HCT116 (cell line): ENCODE measurements at regions not wholly inside any gene's neighbourhood (a gene's known extent, or its start where the extent isn't known, plus 50 kb on each side); places are given as distances from the start of the nearest gene placed in this dataset.

ENCODE experiments used
- CBX3 ChIP-seq: IDR thresholded peaks from 2 replicates; pipeline ENCODE4 v1.6.1; 2012; ENCODE audit warnings: low read depth
- CEBPB ChIP-seq: IDR thresholded peaks from 2 replicates; pipeline ENCODE4 v1.6.1; 2012; ENCODE audit warnings: low read depth
- EGR1 ChIP-seq: IDR thresholded peaks from 2 replicates; pipeline ENCODE4 v1.6.1; 2012; ENCODE audit warnings: low read depth
- EZH2 ChIP-seq: fragments of 200-600 bp; sonication (generic); IDR thresholded peaks from 2 replicates; pipeline ENCODE4 v1.6.1; 2017; ENCODE audit warnings: antibody characterized with exemption, mixed run types
- EZH2phosphoT487 ChIP-seq: fragments of 200-600 bp; IDR thresholded peaks from 2 replicates; pipeline ENCODE4 v1.6.1; 2018; ENCODE audit warnings: antibody characterized with exemption, borderline replicate concordance
- JUND ChIP-seq: IDR thresholded peaks from 2 replicates; pipeline ENCODE4 v1.6.1; 2012
- POLR2A ChIP-seq: IDR thresholded peaks from 2 replicates; pipeline ENCODE4 v1.7.0; 2011; ENCODE audit warnings: borderline replicate concordance; ENCODE audit not compliant: insufficient read depth, insufficient read length; ENCODE audit errors: extremely low read depth
- POLR2AphosphoS5 ChIP-seq: IDR thresholded peaks from 2 replicates; pipeline ENCODE4 v1.6.1; 2011; ENCODE audit warnings: mild to moderate bottlenecking, low read depth, low read length, moderate library complexity
- SIN3A ChIP-seq: IDR thresholded peaks from 2 replicates; pipeline ENCODE4 v1.6.1; 2012; ENCODE audit warnings: low read depth
- SP1 ChIP-seq: IDR thresholded peaks from 2 replicates; pipeline ENCODE4 v1.6.1; 2012; ENCODE audit warnings: low read depth
- TCF7L2 ChIP-seq: IDR thresholded peaks from 2 replicates; pipeline ENCODE4 v1.7.0; 2011; ENCODE audit warnings: borderline replicate concordance, inconsistent platforms; ENCODE audit not compliant: insufficient read depth, insufficient read length; ENCODE audit errors: extremely low read depth
- TF ChIP-seq, protein P1 (sequence below), 3 experiments: fragments of 200-600 bp in 1 of 3; sonication (generic) in 1 of 3; IDR thresholded peaks in 2 of 3; conservative IDR thresholded peaks in 1 of 3; 2 replicates each; pipeline ENCODE4 v1.5.1; 2012 to 2017; ENCODE audit warnings: low read depth in 2 of 3, low read length in 2 of 3, antibody characterized with exemption in 1 of 3, borderline replicate concordance in 1 of 3, control low read depth in 1 of 3, mild to moderate bottlenecking in 1 of 3, mixed read lengths in 1 of 3, mixed run types in 1 of 3, moderate library complexity in 1 of 3; ENCODE audit not compliant: insufficient read depth in 1 of 3
- TF ChIP-seq, protein P2 (sequence below): IDR thresholded peaks from 2 replicates; pipeline ENCODE4 v1.6.1; 2012
- TF ChIP-seq, protein P3 (sequence below): IDR thresholded peaks from 2 replicates; pipeline ENCODE4 v1.6.1; 2012; ENCODE audit warnings: low read depth

DNA sequence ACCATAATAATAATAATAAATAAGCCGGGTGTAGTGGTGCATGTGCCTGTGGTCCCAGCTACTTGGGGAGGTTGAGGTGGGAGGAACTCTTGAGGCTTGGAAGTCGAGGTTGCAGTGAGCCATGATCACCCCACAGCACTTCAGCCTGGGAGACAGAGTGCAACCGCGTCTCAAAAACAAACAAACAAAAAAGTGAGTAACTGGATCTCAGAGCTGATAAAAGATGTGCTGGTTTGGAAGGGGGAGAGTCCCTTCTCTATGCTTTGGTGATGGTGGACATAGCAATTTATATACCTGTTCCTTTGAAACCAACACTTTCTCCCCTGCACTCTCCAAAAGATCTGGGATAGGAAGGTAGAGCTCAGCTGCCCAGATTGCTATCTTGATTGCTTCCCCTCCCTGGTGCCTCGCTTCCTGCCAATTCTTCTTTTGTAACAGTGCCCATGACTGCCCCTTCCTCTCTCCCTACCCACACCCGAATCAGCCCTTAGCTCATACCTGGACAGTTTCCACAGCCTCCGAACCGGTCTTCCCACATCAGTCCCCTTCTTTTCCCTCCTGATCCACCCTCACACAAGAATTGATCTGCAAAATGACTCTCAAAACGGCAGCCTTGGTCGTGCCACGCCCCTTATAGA, 55.1 kb upstream of the UBE2E1 start:
- no peak for TF ChIP-seq EZH2
- TF ChIP-seq, protein P1, sequence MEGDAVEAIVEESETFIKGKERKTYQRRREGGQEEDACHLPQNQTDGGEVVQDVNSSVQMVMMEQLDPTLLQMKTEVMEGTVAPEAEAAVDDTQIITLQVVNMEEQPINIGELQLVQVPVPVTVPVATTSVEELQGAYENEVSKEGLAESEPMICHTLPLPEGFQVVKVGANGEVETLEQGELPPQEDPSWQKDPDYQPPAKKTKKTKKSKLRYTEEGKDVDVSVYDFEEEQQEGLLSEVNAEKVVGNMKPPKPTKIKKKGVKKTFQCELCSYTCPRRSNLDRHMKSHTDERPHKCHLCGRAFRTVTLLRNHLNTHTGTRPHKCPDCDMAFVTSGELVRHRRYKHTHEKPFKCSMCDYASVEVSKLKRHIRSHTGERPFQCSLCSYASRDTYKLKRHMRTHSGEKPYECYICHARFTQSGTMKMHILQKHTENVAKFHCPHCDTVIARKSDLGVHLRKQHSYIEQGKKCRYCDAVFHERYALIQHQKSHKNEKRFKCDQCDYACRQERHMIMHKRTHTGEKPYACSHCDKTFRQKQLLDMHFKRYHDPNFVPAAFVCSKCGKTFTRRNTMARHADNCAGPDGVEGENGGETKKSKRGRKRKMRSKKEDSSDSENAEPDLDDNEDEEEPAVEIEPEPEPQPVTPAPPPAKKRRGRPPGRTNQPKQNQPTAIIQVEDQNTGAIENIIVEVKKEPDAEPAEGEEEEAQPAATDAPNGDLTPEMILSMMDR (IDR thresholded peaks at IDR 0.05 in 2 of 3, conservative IDR thresholded peaks at IDR 0.05 in 1 of 3; ENCODE audit: borderline replicate concordance in 1 of 3, insufficient read depth in 1 of 3, low read depth in 2 of 3, low read length in 2 of 3): no peak
- TF ChIP-seq SIN3A: no peak
- TF ChIP-seq POLR2A: no peak
- no peak for TF ChIP-seq POLR2AphosphoS5
- TF ChIP-seq, protein P2, sequence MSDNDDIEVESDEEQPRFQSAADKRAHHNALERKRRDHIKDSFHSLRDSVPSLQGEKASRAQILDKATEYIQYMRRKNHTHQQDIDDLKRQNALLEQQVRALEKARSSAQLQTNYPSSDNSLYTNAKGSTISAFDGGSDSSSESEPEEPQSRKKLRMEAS: no peak
- TF ChIP-seq JUND: no peak
- TF ChIP-seq, protein P3, sequence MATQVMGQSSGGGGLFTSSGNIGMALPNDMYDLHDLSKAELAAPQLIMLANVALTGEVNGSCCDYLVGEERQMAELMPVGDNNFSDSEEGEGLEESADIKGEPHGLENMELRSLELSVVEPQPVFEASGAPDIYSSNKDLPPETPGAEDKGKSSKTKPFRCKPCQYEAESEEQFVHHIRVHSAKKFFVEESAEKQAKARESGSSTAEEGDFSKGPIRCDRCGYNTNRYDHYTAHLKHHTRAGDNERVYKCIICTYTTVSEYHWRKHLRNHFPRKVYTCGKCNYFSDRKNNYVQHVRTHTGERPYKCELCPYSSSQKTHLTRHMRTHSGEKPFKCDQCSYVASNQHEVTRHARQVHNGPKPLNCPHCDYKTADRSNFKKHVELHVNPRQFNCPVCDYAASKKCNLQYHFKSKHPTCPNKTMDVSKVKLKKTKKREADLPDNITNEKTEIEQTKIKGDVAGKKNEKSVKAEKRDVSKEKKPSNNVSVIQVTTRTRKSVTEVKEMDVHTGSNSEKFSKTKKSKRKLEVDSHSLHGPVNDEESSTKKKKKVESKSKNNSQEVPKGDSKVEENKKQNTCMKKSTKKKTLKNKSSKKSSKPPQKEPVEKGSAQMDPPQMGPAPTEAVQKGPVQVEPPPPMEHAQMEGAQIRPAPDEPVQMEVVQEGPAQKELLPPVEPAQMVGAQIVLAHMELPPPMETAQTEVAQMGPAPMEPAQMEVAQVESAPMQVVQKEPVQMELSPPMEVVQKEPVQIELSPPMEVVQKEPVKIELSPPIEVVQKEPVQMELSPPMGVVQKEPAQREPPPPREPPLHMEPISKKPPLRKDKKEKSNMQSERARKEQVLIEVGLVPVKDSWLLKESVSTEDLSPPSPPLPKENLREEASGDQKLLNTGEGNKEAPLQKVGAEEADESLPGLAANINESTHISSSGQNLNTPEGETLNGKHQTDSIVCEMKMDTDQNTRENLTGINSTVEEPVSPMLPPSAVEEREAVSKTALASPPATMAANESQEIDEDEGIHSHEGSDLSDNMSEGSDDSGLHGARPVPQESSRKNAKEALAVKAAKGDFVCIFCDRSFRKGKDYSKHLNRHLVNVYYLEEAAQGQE: no peak
- no peak for TF ChIP-seq EZH2phosphoT487
- no peak for TF ChIP-seq SP1
- TF ChIP-seq CBX3: no peak
- no peak for TF ChIP-seq EGR1
- TF ChIP-seq TCF7L2: no peak
- TF ChIP-seq CEBPB: no peak
